ENCODE measurements at regions not wholly inside any gene's neighbourhood (a gene's known extent, or its start where the extent isn't known, plus 50 kb on each side); places are given as distances from the start of the nearest gene placed in this dataset.
"Not testable (repeated sequence)": the region's sequence is repeated elsewhere in the genome, so short reads cannot be mapped to it uniquely, and the experiment has no call there.

GRCh38 chr14:41549821-41550607, 56.7 kb upstream of the LRFN5 start:
- no peak for DNase-seq (ENCODE audit: low read depth in 2 of 2)

- no peak for DNase-seq (ENCODE audit: low read depth in 2 of 2)
These were observed 57.4 kb upstream of the LRFN5 start for GRCh38 chr14:41549282-41549681.

GRCh38 chr14:41548666-41549065, 58.0 kb upstream of the LRFN5 start:
- DNase-seq (ENCODE audit: low read depth in 2 of 2) = no peak

- DNase-seq (ENCODE audit: low read depth in 2 of 2) = no peak
These were observed 65.3 kb upstream of the LRFN5 start for GRCh38 chr14:41541333-41541732.

GRCh38 chr14:41532255-41532654, 74.4 kb upstream of the LRFN5 start:
- DNase-seq (ENCODE audit: low read depth in 2 of 2) = no peak

- DNase-seq (ENCODE audit: low read depth in 2 of 2) = no peak
These were observed 84.8 kb upstream of the LRFN5 start for GRCh38 chr14:41521891-41522290.

- DNase-seq (ENCODE audit: low read depth in 2 of 2) = not testable (repeated sequence)
These were observed 88.6 kb upstream of the LRFN5 start for GRCh38 chr14:41518030-41518429.

GRCh38 chr14:41506552-41506951, 100.1 kb upstream of the LRFN5 start:
- DNase-seq (ENCODE audit: low read depth in 2 of 2) = no peak

- no peak for DNase-seq (ENCODE audit: low read depth in 2 of 2)
These were observed 101.2 kb upstream of the LRFN5 start for GRCh38 chr14:41505491-41505890.

GRCh38 chr14:41498959-41499358, 107.7 kb upstream of the LRFN5 start:
- no peak for DNase-seq (ENCODE audit: low read depth in 2 of 2)

GRCh38 chr14:41490323-41490722, 116.4 kb upstream of the LRFN5 start:
- no peak for DNase-seq (ENCODE audit: low read depth in 2 of 2)

- no peak for DNase-seq (ENCODE audit: low read depth in 2 of 2)
These were observed 117.2 kb upstream of the LRFN5 start for GRCh38 chr14:41489315-41489972.

GRCh38 chr14:41488401-41488800, 118.3 kb upstream of the LRFN5 start:
- no peak for DNase-seq (ENCODE audit: low read depth in 2 of 2)

- DNase-seq (ENCODE audit: low read depth in 2 of 2) = no peak
These were observed 123.8 kb upstream of the LRFN5 start for GRCh38 chr14:41482861-41483260.

- no peak for DNase-seq (ENCODE audit: low read depth in 2 of 2)
These were observed 130.2 kb upstream of the LRFN5 start for GRCh38 chr14:41476526-41476925.

GRCh38 chr14:41461380-41461779, 145.3 kb upstream of the LRFN5 start:
- no peak for DNase-seq (ENCODE audit: low read depth in 2 of 2)

- DNase-seq (ENCODE audit: low read depth in 2 of 2) = no peak
These were observed 149.3 kb upstream of the LRFN5 start for GRCh38 chr14:41457393-41457792.

- DNase-seq (ENCODE audit: low read depth in 2 of 2) = no peak
These were observed 157.6 kb upstream of the LRFN5 start for GRCh38 chr14:41449066-41449465.

GRCh38 chr14:41446008-41446407, 160.7 kb upstream of the LRFN5 start:
- DNase-seq (ENCODE audit: low read depth in 2 of 2) = no peak

- DNase-seq (ENCODE audit: low read depth in 2 of 2) = no peak
These were observed 183.2 kb upstream of the LRFN5 start for GRCh38 chr14:41423503-41423902.

GRCh38 chr14:41421308-41421707, 185.4 kb upstream of the LRFN5 start:
- not testable (repeated sequence) for DNase-seq (ENCODE audit: low read depth in 2 of 2)

GRCh38 chr14:41419709-41420108, 187.0 kb upstream of the LRFN5 start:
- DNase-seq (ENCODE audit: low read depth in 2 of 2) = no peak

GRCh38 chr14:41418851-41419250, 187.8 kb upstream of the LRFN5 start:
- no peak for DNase-seq (ENCODE audit: low read depth in 2 of 2)
